Stomach (tissue), 4 donors: ENCODE measurements at regions not wholly inside any gene's neighbourhood (a gene's known extent, or its start where the extent isn't known, plus 50 kb on each side); places are given as distances from the start of the nearest gene placed in this dataset.

Source experiments
- CTCF ChIP-seq, 7 experiments: fragments of 450-650 bp in 4 of 7; fragments of 200-600 bp in 3 of 7; sonication (generic) in 3 of 7; IDR thresholded peaks; one replicate each; pipeline ENCODE4 v1.5.1; 2016 to 2019; ENCODE audit warnings: antibody characterized with exemption in 7 of 7, control low read depth in 2 of 7, mild to moderate bottlenecking in 1 of 7
- EP300 ChIP-seq: sonication (generic); formaldehyde crosslinking; IDR thresholded peaks from one replicate; pipeline ENCODE4 v1.6.1; 2017; ENCODE audit warnings: antibody characterized with exemption
- POLR2A ChIP-seq, 4 donors: fragments of 450-650 bp; IDR thresholded peaks; one replicate each; pipeline ENCODE4 v1.6.1; 2016; ENCODE audit warnings: antibody characterized with exemption in 4 of 4, control low read depth in 2 of 4, mild to moderate bottlenecking in 1 of 4, moderate library complexity in 1 of 4
- POLR2AphosphoS5 ChIP-seq, 3 donors: sonication (generic); formaldehyde crosslinking; IDR thresholded peaks; one replicate each; pipeline ENCODE4 v1.6.1; 2016; ENCODE audit warnings: antibody characterized with exemption in 3 of 3

- TF ChIP-seq CTCF (IDR thresholded peaks at IDR 0.05) (no peak), EP300 (no peak), POLR2A (IDR thresholded peaks at IDR 0.05) (no peak), POLR2AphosphoS5 (IDR thresholded peaks at IDR 0.05) (no peak)
These were observed 1505.0 kb downstream of the SI start for GRCh38 chr3:163573324-163573723.
